ENCODE measurements at regions not wholly inside any gene's neighbourhood (a gene's known extent, or its start where the extent isn't known, plus 50 kb on each side); places are given as distances from the start of the nearest gene placed in this dataset.

GRCh38 chr6:85382541-85382940 lies 67.3 kb upstream of the NT5E start:
- TF ChIP-seq EP300 (IDR thresholded peaks at IDR 0.05; ENCODE audit: borderline replicate concordance) (no peak), RAD21 (IDR thresholded peaks at IDR 0.05; ENCODE audit: low read depth) (no peak), TAF1 (IDR thresholded peaks at IDR 0.05; ENCODE audit: low read depth) (no peak), MAX (IDR thresholded peaks at IDR 0.05) (no peak), CEBPB (IDR thresholded peaks at IDR 0.05) (no peak), NFIC (IDR thresholded peaks at IDR 0.05) (no peak), YY1 (IDR thresholded peaks at IDR 0.05; ENCODE audit: low read depth) (no peak), USF1 (IDR thresholded peaks at IDR 0.05) (no peak), TEAD4 (IDR thresholded peaks at IDR 0.05) (no peak), EGR1 (IDR thresholded peaks at IDR 0.05) (no peak), REST (IDR thresholded peaks at IDR 0.05; ENCODE audit: low read depth) (no peak)

Measured in Ishikawa (cell line).